AG10803 (cell line): ENCODE measurements at regions not wholly inside any gene's neighbourhood (a gene's known extent, or its start where the extent isn't known, plus 50 kb on each side); places are given as distances from the start of the nearest gene placed in this dataset.
"Not testable (repeated sequence)": the region's sequence is repeated elsewhere in the genome, so short reads cannot be mapped to it uniquely, and the experiment has no call there.

ENCODE experiments used
- DNase-seq: peaks from one replicate; pipeline ENCODE4 v3.0.0; 2010; ENCODE audit warnings: low read depth
- H3K4me3 ChIP-seq: 2 replicates; pipeline ENCODE4 v1.5.1; 2011; ENCODE audit warnings: mild to moderate bottlenecking, low read length, control low read depth
- CTCF ChIP-seq: conservative IDR thresholded peaks from 2 replicates; pipeline ENCODE4 v1.5.1; 2011; ENCODE audit warnings: mild to moderate bottlenecking, low read length, control low read depth, inconsistent platforms

GRCh38 chr6:44739181-44739580 lies 351.7 kb downstream of the CDC5L start:
- no peak for TF ChIP-seq CTCF
- no peak overlapping the region for H3K4me3 ChIP-seq
- DNase-seq, result no peak

- no peak overlapping the region for H3K4me3 ChIP-seq
- TF ChIP-seq CTCF, result no peak
- DNase-seq, result no peak
Measured at GRCh38 chr6:44740566-44741120, 353.1 kb downstream of the CDC5L start.

GRCh38 chr6:44742201-44742600 lies 354.7 kb downstream of the CDC5L start:
- no peak for DNase-seq
- no peak overlapping the region for H3K4me3 ChIP-seq
- no peak for TF ChIP-seq CTCF

- DNase-seq, result no peak
- no peak for TF ChIP-seq CTCF
- no peak overlapping the region for H3K4me3 ChIP-seq
Measured at GRCh38 chr6:44742828-44743372, 355.4 kb downstream of the CDC5L start.

- not testable (repeated sequence) for DNase-seq, H3K4me3 ChIP-seq
Measured at GRCh38 chr6:44760116-44760515, 372.6 kb downstream of the CDC5L start.

GRCh38 chr6:44761046-44761445 lies 373.5 kb downstream of the CDC5L start:
- no peak overlapping the region for H3K4me3 ChIP-seq
- DNase-seq, result no peak
- no peak for TF ChIP-seq CTCF

- TF ChIP-seq CTCF, result no peak
- H3K4me3 ChIP-seq, result no peak overlapping the region
- DNase-seq, result peak; percentile 37
Measured at GRCh38 chr6:44762496-44762895, 375.0 kb downstream of the CDC5L start.
